RPMI8226 (cell line): ENCODE measurements at regions not wholly inside any gene's neighbourhood (a gene's known extent, or its start where the extent isn't known, plus 50 kb on each side); places are given as distances from the start of the nearest gene placed in this dataset.
"Not testable (repeated sequence)": the region's sequence is repeated elsewhere in the genome, so short reads cannot be mapped to it uniquely, and the experiment has no call there.

Source experiments
- DNase-seq: peaks from one replicate; pipeline ENCODE4 v3.0.0-alpha.2; 2015

DNA sequence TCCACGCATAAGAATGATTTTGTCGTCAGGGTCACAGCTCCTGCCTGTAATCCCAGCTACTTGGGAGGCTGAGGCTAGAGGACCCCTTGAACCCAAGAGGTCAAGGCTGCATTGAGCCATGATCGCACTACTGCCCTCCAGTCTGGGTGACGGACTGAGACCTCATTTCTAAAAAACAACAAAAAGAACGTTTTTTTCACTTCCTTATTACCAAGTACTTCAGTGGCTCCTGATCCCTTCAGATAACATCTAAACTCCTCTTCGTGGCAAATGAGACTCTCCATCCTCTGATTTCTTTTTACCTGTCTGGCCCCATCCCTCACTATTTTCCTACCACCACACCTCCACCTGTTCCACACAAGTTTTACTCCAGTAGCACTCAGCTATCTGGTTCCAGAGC is 105.4 kb upstream of the TLK1 start:
- no peak for DNase-seq

DNA sequence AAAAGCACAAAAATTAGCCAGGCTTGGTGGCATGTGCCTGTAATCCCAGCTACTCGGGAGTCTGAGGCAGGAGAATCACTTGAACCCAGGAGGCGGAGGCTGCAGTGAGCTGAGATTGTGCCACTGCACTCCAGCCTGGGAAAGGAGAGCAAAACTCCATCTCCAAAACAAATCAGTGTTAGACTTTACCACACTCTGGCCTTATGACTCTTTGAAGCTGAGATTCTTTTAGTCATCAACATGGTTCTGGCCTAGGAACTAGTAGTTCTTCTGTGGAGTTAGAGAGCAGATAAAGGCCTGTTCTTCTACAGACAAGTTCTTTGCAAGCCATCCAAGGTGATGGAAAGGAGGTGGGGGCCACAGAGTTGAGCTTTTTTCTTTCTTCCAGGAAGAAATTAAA is 100.8 kb upstream of the TLK1 start:
- DNase-seq, result not testable (repeated sequence)

DNA sequence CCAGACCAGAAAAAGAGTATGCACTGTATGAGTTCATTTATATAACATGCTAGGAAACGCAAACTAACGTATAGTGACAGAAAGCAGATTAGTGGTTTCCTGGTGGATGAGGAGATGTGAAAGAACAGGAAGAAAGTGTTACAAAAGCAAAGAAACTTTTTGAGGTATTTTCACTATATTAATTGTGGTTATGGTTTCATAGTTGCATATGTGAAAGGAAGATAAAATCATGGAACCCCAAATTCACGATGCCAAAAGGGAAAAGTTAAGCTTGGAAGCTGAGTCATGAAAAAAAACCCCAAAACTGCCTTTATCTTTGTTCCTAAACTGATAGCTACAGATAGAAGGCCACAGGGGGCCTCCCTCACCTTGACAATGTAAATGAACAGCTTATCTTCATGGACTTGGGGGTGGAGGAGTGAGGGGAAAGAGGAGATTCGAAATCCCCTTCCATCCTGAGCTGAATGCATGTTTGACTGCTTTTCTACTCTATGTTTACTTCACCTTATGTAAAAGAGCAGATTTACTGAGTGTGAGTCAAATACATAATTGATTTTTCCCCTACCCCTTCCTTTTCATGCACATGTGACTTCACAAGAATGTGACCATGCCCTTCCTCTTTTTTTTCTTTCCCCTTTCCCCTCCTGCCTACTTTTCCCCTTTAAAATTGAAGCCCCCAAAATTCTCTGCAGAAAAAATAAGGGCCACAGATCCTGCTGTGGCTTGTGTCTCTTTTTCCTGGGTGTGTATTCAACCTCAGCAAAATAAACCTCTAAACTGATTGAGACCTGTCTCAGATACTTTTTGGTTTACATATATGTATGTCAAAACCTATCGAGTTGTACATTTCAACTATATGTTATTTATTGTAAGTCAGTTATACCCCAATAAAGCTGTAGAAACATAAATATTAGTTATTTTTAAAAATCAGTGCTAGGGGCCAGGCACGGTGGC is 100.1 kb upstream of the TLK1 start:
- DNase-seq, result no peak

DNA sequence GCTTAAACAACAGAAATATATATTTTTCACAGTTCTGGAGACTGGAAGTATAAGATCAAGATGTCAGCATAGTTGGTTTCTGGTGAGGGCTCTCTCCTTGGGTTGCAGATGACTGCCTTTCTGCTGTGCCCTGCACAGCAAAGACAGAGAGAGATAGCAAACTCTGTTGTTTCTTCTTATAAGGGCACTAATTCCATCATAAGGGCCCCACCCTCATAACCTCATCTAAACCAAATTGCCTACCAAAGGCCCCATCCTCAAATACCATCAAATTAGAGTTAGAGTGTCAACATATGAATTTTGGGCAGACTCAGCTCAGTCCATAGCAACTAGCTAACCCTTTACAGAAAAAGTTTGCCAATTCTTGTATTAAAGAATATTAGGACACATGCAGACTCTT is 94.0 kb upstream of the TLK1 start:
- no peak for DNase-seq

DNA sequence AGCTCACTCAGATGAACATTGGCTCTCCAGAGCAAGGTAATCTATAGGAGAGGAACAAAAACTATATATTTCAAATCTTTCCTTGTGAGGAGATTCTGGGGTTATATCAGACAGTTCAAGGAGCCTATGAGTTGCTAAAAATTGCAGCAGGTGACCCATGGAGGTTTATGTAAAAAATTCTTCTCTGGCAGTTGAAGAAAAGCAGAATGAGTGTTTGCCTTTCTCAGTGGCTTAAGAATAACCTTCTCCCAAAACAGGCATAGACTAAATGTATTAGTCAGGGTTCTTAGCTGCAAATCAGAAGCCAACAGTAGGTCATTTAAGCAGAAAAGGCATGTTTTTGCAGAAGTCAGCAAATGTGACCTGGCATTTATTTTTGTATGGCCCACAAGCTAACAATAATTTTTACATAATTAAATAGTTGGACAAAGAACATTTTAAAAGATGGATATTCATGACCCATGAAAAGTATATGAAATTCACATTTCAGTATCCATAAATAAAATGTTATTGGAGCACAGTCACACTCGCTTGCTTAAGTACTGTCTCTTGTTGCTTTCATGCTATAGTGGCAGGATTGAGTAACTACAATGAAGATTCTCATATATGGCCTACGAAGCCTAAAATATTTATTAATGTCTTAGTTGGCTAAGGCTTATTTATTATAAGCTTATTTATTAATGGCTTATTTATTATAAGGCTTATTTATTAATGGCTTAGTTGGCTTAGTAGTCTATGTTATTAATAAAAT is 93.4 kb upstream of the TLK1 start:
- no peak for DNase-seq

DNA sequence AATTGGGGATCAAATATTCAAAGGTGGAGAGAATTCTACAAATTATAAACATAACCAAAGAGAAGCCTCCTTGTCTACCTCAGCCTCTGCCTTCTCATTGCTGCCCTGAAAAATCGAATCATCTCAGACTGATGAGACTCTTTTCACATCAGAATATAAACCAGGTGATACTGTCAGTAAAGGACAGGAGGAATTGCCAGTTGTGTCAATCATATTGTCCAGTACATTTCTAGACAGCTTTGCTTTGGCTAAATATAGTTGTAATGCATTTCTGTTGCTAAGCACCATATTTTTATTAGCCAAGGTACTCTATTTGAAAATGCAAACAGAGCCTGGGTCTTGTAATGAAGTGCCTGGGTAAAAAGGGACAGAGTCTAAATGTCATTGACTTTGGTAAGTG is 92.6 kb upstream of the TLK1 start:
- DNase-seq, result no peak

DNA sequence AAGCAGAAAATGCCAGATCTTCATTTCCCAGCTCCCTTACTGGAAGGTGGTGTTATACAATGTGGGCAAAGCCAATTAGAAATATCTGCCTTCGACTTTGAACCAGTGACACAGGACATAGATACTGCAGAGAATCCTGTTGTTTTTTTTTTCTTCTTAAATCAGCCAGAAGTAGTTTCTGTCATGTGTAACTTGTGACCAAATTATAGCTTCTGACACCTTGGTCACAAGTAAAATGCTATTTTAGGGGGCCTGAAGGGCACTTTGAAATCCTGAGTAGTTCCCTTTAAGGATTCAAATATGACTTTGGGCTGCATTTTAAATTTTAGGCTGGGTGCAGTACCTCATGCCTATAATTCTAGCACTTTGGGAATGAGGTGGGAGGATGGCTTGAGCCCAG is 89.0 kb upstream of the TLK1 start:
- no peak for DNase-seq

DNA sequence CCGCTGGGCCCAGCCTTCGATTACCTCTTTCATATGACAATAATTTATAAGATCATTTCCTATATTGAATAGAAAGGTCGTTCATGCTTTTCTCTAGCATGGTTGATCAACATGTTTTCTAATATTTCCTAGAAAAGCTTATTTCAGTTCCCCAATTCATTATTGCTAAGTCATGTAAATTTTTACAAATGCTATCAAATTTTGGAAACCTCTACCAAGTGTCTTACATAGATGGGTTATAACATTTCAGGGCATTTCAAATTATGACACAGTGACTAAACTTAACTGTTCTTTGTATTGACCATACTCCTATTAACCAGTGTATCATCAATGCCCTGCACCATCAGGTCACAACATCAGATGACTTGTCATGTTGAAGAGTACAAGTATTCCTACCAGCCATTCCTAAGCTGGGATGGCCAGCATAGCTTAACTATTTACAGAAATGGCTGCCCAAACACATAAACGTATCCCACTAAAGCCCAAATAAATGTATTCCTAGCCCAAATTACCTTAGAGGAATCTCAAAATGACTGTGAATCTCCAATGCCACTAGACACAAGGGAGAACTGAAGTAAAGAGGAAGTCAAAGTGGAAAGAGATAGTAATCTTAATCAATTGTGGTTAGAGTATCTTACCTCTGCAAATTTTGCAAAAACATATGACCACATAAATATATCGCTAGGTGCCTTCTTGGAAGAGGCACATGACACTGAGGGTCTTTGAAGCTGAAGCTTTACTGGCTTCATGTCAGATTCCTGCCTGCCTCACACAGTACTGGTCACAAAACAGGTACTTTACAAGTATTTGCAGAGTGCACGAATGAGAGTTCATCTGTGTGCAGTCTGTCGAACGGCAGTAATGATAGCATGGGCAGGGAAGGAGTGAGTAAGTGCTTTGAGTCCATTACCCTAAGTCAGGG is 87.3 kb upstream of the TLK1 start:
- no peak for DNase-seq

DNA sequence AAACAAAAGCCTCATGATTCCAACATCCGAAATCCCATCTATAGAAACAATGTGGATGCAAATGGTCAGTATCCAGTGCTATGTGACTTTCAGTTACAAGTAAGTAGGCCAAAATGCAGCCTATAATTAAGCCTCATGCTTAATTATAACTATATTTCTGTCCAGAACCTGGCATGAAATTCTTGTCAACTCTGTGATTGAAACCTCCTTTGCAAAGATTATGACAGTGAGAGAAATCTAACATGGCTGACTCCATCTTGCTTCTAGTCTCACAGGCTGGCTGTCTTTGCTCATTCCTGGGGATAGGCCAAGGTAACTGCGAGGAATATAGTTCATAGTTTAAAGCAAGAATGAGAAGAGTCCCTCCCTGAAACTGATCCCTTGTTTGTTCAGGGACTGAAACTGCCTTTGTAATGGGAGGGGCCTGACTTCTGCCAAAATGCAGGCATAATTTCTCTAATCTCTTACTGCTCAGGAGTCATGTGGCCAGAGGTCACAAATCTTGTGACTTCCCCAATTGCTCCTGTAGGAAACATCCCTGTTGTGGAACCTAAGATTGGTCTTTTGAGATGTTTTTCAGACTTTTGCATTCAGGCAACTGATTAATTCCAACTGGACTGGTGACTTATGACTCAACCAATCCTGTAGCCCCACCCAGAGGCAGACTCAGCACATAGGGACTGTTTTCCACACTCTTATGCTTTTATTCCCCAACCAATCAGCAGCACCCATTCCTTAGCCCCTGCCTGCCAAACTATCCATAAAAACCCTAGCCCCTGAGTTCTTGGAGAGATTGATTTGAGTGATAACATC is 84.5 kb upstream of the TLK1 start:
- DNase-seq, result no peak

DNA sequence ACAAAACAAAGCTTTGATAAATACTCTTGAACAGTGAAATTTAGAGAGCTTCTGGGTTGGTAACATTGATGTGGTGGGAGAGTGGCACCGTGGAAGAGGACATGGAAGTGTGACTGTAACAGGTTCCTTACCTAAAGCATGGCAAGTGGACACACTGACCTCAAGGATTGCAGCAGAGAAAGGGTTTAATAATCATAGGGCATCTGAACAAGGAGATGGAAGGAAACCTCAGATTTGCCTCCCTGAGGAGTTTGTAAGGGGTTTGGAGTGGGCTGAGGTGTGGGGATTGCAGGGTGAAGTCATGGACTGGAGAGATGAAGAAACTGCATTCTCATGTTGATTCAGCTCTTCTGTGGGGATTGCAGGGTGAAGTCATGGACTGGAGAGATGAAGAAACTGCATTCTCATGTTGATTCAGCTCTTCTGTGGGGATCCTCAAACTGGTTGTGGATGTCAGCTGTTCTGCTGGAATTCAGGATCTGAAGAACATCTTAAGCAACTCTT is 83.8 kb upstream of the TLK1 start:
- no peak for DNase-seq

DNA sequence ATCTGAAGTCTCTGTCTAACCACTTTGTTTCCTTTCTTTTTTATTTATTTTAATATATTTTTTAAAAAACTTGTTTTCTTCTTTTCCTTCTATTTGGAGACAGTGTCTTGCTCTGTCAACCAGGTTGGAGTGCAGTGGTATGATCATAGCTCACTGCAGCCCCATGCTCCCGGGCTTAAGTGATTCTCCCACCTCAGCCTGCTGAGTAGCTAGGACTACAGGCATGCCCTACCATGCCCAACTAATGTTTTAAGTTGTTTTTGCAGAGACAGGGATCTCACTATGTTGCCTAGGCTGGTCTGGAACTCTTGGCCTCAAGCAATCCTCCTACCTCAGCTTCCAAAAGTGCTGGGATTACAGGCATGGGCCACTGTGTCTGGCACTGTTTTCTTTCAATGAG is 81.1 kb upstream of the TLK1 start:
- DNase-seq, result no peak

DNA sequence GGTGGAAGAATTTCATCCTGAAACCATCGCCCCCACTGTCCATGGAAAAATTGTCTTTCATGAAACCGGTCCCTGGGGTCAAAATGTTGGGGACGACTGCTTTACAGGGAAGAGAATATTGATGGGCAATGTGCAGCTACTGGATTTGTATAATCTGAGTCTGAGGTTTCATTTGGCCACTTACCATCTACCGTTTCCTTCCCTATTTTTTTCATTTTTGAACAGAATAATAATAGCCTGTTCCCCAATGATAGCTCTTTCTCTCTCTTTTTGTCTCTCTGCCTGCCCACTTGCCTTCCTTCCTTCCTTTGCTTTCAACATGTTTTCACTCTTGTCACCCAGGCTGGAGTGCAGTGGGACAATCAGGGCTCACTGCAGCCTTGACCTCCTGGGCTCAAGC is 78.3 kb upstream of the TLK1 start:
- no peak for DNase-seq

DNA sequence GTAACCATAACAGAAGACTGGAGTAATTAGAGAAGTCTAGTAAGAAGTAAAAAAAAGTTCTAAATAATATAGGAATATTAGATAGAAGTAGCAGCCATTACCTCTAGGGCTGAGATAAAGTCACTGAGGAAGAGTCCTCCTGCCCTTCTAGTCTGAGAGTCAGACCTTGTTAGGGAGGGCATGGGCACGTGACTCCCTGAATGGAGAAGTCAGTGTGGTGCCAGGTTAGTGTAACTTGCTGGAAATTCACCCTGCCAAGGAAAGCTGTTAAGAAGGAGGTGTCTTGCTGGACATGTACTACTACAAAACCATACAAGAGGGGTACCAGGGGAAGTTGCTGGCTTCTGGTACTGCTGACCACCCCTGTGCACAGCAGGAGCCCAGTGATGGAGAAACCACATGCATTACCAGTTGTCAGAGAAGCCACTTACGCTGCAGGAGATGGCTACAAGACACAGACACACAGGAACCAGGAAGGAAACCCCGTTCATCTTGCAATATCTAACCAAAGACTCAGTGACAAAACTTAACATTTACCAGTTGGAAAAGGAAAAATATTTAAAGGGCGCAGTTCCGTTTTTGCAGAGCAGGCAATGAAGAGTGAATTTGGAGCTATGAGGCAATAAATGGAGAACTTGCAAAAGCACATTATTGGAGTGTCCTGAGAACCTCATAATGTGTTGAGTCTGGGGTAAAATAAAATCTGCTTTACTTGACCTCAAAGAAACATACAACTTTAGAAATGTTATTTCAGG is 77.2 kb upstream of the TLK1 start:
- no peak for DNase-seq

DNA sequence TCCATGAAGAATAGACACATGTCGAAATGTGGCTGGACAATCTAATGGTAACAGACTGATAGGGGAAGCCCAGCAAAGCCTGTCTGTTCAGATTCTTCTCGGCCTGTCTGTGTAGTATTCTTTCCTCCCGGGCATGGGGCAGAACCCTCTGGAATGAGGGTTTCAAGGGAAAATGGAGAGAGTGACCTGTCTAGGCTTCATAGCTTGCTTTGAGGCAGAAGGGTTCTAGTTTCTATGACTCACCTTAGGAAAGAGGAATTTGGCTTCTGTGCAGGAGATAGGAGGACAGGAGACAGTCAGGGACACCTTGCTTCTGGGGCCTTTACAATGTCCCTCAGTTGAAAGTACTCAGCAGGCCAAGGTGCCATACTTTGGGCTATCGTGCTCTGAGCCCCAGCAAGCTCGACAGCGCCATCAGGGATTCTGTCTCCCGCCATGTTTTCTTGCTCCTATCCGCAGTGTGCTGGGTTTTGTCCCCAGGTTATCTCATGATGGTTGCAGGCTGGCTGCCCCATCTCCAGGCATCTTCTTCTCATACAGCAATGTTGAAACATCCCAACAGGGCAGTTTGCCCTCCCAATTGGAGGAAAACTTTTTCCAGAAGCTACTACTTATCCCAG is 74.7 kb upstream of the TLK1 start:
- no peak for DNase-seq

DNA sequence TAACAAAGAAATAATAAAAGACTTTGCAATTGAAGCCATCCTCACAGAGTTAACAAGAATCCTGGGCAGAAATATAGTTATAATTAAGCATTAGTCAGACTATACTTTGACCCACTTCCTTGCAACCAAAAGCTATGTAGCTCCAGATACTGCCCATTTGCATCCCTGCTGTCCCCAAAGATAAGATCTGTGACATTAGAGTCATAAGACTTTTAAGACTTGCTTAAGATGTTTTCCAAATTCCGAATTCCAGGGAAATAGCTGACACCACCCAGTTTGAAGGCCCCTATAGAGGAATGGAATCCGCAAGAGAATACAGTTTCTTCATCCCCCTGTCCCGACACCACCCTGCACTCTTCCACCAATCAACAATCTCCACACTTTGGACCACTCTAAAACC is 69.5 kb upstream of the TLK1 start:
- no peak for DNase-seq

DNA sequence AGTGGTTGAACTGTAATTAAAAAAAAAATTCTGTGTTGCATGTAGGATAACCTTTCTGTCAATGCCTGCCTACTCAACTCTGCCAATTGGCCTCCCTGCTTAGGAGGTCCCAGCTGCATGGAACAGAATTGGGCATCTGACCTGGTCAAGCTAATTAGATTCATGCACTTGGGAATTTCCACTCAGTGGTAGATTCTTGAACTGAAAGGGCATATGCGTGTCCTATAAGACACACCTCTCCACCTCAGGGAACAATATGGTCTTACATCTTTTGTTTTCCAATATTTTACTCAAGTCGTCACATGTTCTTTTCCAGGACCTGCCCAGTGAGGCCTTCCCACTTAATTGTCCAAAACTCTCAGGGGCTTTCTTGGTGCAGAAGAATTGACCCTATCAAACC is 68.1 kb upstream of the TLK1 start:
- DNase-seq, result no peak

DNA sequence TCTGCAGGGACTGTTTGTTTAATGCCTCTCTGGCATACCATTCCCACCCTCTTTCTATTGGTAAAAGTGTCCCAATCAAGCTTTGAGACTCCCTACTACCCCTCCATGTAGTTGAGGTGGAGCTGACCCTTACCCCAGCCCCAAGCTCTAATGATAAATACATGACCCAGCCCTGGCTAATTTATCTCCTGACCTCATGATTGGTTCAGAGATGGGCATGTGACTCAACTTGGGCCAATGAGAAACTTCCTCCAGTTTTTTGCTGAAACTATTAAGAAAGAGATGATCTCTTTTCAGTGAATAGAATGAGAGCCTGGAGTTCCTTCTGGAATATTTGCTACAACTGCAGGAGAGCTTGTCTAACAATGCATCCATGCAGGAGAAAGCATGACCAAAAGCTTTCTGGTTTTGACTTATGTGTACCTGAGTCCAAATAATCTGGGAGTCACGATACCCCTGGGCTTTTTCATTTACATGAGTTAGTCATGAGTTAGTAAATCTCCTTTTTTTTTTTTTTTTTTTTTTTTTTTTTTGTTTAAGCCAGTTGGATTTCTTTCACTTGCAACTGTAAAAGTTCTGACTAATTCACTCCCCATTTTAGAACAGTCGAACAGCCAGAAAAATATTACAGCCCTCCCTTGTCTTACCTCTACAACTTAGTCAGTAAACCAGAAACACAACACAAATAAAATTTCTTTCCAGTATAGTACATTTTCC is 66.5 kb upstream of the TLK1 start:
- no peak for DNase-seq

DNA sequence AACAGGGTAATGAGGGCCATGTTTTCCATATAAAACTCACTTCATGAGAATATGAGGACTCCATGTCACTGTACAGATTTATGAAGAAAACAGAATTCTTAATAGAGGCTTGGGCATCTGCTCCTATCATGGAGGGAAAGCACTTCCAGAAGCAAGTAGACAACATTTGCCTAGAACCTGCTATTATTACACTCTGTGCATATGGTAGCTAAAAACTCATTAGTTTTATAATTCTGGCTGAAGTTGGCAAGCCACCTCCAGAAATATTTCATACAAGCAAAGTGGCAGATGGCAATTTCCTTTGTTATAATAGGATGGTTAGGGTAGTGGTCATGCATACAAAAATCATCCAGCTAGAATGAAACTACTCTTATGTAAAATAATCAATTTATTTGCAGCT is 65.8 kb upstream of the TLK1 start:
- no peak for DNase-seq

DNA sequence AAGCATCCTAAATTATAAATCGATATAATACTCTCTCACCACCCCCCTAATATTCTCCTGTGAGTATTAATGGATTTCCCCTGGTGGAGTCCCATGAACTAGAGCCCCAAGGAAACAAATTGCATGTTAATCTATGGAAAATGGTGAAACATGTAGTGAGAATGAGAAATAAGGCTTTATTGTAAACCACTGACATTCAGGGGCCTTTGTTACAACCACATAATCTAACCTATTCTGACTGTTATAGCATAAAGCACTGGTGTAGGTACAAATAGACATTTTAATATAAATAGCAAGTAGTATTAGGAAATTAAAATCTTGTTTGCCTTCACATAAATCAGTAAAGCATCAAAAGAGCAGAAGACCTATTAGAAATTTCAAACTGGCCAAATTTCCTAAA is 65.3 kb upstream of the TLK1 start:
- DNase-seq, result no peak

DNA sequence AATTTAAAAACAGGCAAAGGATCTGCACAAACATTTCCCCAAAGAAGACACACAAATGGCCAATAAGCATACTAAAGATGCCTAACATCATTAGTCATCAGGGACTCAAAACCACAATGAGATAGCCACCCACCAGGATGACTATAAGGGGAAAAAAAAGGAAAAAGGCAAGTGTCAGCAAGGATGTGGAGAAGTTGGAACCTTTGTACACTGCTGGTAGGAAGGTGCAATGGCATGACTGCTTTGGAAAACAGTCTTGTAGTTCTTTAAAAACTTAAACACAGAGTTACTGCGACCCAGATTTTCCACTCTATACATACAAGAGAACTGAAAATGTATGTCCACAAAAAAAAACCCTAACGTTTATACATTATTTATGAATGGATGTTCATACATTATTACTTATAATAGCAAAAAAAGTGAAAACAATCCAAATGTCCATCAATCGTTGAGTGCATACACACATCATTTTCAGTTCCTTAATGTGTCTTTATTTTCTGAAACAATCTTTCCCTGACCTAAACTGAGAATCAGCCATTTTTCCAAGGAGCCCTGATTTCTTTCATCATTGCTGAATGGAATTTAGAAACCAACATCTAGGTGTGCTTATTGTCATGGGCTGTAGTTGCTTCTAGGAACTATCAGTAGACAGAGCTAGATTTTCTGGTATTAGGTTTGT is 64.7 kb upstream of the TLK1 start:
- DNase-seq, result no peak
